ENCODE measurements at regions not wholly inside any gene's neighbourhood (a gene's known extent, or its start where the extent isn't known, plus 50 kb on each side); places are given as distances from the start of the nearest gene placed in this dataset.

DNA sequence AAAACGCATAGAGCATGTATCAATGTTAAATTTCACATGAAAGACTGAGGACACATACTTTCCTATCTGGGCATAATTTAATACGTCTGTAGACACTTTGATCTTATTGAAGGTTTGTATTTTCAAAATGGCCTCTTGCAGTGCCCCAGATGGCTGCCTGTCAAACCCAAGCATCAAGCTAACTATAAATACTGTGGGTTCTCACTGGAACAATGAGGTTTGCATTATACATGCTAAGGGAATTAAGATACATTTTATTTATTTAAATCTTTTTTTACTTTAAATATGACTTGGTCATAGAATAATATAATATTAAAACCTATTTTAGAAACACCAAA is 702.9 kb upstream of the GRAMD2B start:
- DNase-seq: no peak

DNA sequence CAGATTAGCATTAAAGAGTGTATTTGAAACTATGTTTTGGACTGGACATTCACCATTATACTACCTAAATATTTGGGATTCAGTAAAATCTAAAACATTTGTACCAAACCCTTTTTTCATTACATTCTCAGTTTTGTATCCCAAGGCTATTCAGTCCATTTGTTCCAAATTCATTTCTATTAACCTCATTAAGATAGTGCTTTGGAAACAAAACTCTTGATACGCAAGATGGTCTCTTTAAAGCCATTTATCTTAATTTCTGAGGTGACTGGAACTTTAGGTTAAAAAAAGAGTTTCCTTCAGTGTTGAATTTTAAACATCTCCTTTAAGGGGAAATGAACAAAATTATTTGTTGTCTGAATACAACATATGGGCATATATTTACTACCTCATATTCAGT is 702.5 kb upstream of the GRAMD2B start:
- no peak for DNase-seq

GRCh38 chr5:125722550-125722949 is 700.7 kb upstream of the GRAMD2B start:
- DNase-seq: no peak

DNA sequence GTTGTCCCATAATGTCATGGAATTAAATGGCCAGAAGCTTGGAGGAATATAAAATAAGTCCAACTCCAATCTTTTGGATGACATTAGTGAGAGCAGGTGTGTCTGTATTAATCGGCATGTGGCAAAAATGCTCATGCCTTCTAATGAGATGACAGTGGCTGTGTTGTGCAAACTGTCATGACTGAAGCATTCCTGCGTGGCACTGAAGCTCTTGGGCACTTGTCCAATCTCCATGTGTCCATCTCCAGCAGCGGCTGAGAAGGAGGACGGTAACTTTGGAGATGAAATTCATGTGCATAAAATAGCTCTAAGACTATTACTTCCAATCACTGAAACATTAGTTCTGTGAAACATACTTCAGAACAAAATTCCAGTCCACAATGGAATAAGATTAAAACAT is 697.5 kb upstream of the GRAMD2B start:
- DNase-seq: no peak

- DNase-seq: no peak
Observed at GRCh38 chr5:125743939-125744338, 679.3 kb upstream of the GRAMD2B start.

DNA sequence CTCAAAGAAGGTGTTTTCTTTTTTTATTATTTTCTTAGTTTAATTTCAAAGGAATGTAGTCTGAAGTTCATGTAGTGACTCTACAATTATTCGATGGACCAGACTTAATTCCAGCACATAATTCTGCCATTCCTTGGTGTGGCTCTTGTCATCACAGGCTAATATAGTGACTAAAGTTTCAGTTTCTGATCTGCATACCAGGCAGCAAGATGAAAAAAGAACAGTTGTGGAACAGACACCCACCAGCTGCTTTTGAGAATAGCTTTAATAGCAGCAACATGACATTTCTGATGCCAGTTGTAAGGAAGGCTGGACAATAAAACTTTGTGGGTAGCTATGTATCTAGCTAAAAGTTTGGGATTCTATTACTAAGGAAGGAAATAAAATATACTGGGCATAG is 676.3 kb upstream of the GRAMD2B start:
- no peak for DNase-seq

GRCh38 chr5:125750147-125750860 is 672.9 kb upstream of the GRAMD2B start:
- no peak for DNase-seq

- no peak for DNase-seq
Observed at GRCh38 chr5:125750861-125751186, 672.4 kb upstream of the GRAMD2B start.

GRCh38 chr5:125756456-125756855 is 666.8 kb upstream of the GRAMD2B start:
- DNase-seq: no peak

DNA sequence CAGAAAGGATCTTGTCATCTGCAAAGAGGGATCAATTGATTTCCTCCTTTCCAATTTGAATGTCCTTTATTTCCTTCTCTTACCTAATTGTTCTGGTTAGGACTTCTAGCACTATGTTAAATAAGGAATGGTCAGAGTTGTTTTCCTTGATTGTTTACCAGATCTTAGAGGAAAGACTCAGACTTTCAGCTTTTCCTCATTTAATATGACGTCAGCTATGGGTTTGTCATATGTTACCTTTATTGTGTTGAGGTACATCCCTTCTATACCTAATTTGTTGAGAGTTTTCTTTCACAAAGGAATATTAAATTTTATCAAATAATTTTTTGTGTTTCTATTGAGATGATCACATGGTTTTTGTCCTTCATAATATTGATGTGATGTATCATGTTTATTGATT is 656.5 kb upstream of the GRAMD2B start:
- no peak for DNase-seq

DNA sequence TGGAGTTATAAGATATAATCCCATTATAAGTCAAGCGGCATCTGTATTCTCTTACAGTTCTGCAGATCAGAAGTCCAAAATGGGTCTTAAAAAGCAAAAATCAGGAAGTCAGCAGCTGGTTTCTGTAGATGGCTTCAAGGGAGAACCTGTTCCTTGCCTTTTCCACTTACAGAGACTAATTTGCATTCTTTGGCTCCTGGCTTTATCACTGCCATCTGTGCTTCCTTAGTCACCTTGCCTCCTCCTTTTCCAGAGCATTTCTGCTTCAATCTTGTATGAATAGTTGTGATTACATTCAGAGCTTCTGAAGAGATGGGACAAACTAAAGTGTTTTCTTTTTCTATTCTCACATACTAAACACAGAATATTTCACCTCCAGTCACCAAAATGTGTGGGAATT is 647.3 kb upstream of the GRAMD2B start:
- no peak for DNase-seq

GRCh38 chr5:125776656-125777139 is 646.5 kb upstream of the GRAMD2B start:
- no peak for DNase-seq

- no peak for DNase-seq
Observed at GRCh38 chr5:125778791-125779190, 644.4 kb upstream of the GRAMD2B start.

DNA sequence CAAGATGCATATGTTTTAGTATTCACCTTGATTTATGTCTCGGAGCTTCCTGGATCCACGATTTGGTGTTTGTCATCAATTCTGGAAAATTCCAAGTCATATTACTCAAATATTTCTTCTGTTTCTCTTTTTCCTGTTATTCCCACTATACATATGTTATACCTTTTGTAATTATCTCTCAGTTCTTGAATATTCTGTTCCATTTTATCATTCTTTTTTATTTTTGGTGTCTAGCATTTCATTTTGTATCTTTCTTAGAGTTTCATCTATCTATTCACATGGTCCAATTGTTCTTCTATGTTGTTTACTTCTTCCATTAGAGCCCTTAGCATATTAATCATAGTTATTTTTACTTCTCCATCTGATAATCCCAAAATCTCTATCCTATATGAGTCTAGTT is 637.8 kb upstream of the GRAMD2B start:
- no peak for DNase-seq

GRCh38 chr5:125786021-125786420 is 637.2 kb upstream of the GRAMD2B start:
- DNase-seq: no peak

DNA sequence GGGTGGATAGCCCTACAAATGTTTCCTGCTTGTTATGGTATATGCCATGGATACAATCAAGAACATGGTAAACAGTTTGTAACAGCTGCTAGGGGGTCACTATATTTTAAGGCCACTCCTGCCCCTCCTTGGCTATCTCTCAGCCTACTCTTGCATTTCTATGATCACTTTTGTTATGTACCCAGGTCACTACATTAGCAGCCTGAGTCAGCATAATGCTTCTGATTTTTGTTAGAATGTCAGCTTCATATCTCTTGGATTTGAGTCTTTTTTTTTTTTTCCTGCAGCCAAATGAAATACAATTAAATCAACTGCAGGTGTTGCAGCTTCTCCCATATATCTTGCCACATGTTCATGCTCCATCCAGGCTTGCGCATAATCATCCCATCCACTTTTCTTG is 629.7 kb upstream of the GRAMD2B start:
- DNase-seq: no peak

DNA sequence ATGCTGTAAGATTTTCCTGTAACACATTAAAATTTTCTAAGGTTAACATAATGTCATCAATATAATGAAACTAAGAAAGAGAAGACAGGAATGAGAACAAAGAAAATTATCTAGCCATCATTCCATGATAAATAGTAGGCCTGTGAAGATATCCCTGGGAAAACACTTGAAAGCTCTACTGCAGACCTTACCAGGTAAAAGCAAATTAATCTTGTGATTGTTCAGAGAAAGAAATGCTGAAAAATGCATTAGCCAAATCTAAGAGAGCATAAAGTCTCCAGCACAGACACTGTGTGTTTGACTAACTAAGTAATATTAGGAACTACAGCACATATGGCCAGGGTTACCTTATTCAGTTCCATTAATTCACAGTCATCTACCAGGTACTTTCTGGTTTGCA is 628.3 kb upstream of the GRAMD2B start:
- no peak for DNase-seq

GRCh38 chr5:125798307-125798706 is 624.9 kb upstream of the GRAMD2B start:
- DNase-seq: no peak

DNA sequence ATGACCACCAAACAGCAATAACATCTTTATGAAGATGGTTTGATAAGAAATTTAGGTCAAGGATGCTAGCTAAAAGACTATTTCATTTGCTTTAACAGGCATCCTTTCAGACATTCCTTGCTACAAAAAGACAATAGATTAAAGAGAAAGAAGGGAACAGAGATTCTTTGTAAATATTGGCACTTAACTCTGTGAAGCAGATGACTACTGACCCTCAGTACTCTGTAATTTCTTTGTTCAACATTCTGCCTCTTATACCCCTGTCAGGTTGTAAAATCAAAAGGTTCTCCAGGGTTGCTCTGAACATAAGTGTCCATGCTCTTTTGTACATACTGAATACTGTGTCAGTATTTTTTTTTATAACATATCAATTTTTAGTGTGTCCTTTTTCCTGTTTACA is 610.6 kb upstream of the GRAMD2B start:
- no peak for DNase-seq

GRCh38 chr5:125813221-125813974 is 609.8 kb upstream of the GRAMD2B start:
- DNase-seq: no peak

DNA sequence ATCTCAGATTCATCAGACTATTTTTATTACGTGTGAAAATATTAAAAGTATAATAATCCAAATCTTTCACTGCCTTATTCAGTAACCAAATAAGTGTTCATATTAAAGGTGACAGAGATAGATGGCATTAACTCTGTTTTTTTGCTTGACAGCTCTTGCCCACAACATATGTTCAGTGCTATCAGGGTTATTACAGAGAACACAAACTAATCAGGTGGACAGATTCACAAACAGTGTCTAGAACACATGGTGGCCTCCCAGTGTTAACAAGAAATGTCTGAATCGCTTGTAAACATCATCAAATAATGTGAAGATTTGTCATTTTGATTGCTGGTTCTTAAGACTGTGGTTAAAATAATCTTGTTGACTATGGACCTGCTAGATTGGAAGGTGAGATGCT is 609.1 kb upstream of the GRAMD2B start:
- no peak for DNase-seq

DNA sequence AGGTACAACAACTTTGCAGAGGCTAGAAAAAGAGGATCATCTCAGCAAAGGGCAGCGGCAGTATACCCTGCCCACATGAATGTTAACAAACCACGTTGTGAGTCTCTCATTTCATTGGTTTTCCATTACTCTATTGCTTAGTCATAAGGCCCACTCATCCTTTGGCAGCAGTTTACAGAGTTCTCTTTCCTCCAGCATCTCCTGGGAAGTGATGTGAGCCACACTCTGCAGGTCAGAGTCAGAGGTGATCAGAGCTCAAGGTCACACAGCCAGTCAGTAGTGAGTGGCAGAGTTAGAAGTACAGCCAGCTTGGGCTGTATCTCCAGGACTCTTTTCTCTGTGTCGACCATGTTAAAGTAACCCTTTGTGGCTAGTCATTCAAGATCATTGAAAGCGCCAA is 599.6 kb upstream of the GRAMD2B start:
- DNase-seq: no peak

- no peak for DNase-seq
Observed at GRCh38 chr5:125826214-125826613, 597.0 kb upstream of the GRAMD2B start.

DNA sequence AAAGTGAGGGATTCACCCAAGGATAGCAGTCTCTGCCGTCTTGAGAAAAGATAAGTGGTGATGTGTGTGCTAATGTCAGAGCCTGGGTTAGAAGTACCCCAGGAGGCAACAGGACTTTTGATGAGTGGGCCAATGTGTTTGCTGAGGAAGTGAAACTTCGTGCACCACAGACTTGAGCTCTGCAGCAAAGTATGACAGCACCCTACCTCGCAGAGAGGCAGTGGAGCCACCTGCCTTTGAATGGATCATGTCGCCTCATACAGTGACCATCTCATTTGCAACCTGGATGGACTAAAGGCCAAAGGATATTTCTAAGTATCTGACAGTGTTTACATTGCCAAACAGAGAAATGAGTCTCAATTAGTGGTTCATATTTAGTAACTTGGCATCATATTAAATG is 593.9 kb upstream of the GRAMD2B start:
- DNase-seq: peak; percentile 29

- no peak for DNase-seq
Observed at GRCh38 chr5:125833398-125833797, 589.8 kb upstream of the GRAMD2B start.
